Stimulated activated CD8-positive, alpha-beta memory T cell treated with anti-CD3 and anti-CD28 coated beads, Interleukin-2, amount 100 ng/mL, for 48 hours (primary cell): ENCODE measurements at regions not wholly inside any gene's neighbourhood (a gene's known extent, or its start where the extent isn't known, plus 50 kb on each side); places are given as distances from the start of the nearest gene placed in this dataset.
A peak's percentile ranks its signal among the peaks of the same experiment; 100 is the strongest.

Experiments
- DNase-seq, 2 donors: peaks; one replicate each; pipeline ENCODE4 v3.0.0-alpha.2; 2020; ENCODE audit warnings: low read depth in 2 of 2

- DNase-seq: no peak
These were observed 80.6 kb upstream of the PAK5 start for GRCh38 chr20:9919271-9920014.

- no peak for DNase-seq
These were observed 79.5 kb upstream of the PAK5 start for GRCh38 chr20:9918348-9918747.

GRCh38 chr20:9916761-9917160 is 77.9 kb upstream of the PAK5 start:
- no peak for DNase-seq

- peak in 1 of 2 donors; percentile 13 for DNase-seq
These were observed 74.1 kb upstream of the PAK5 start for GRCh38 chr20:9912858-9913434.

- DNase-seq: no peak
These were observed 73.4 kb upstream of the PAK5 start for GRCh38 chr20:9912290-9912689.

- DNase-seq: no peak
These were observed 72.6 kb upstream of the PAK5 start for GRCh38 chr20:9911519-9911918.

DNA sequence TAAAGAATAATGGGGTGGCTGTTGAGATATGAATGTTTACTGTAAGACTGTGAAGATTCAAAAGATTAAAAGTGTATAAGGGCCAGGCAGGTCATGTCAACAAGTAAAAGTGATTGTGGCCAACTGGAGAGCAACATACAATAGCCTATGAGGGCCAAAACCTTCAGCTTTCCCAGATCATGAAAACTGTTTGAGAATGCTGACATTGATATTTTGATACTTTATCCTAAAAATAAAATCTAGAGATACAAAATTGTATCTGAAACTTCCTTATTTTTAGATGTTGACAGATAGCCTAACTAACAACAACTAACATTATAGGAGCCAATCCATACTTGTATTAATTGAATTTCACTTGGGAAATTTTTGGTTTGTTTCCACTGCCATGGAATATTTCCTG is 70.3 kb upstream of the PAK5 start:
- no peak for DNase-seq

GRCh38 chr20:9903048-9903655 is 64.3 kb upstream of the PAK5 start:
- DNase-seq: no peak

DNA sequence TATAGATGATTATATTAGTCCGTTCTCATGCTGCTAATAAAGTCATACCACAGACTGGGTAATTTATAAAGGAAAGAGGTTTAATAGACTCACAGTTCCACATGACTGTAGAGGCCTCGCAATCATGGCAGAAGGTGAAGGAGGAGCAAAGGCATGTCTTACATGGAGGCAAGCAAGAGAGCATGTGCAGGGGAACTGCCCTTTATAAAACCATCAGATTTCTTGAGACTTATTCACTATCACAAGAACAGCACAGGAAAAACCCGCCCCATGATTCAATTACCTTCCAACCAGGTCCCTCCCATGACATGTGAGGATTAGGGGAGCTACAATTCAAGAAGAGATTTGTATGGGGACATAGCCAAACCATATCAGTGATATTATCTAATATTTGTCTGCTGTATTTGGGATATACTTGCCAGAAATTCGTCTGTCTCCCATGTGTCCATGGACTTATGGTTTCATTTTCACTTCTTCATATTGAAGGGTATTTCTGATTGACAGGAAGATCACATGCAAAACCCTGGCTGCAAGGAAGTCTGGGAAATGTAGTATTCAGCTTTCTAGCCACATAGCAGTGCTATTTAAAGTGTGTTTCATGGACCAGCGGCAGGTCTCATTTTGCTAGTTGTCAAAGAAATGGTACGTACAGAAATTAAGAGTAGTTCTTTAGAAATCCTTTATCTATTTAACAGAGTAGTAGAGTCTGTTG is 50.5 kb upstream of the PAK5 start:
- no peak for DNase-seq
